Osteocyte (in vitro differentiated cells): ENCODE measurements at regions not wholly inside any gene's neighbourhood (a gene's known extent, or its start where the extent isn't known, plus 50 kb on each side); places are given as distances from the start of the nearest gene placed in this dataset.

ENCODE experiments used
- DNase-seq: peaks from one replicate; pipeline ENCODE4 v3.0.0; 2021; ENCODE audit warnings: mixed read lengths; ENCODE audit not compliant: unreplicated experiment; ENCODE audit errors: extremely low spot score
- H3K27ac Mint-ChIP-seq: one replicate; pipeline ENCODE4 v1.8.0; 2021; ENCODE audit warnings: mild to moderate bottlenecking, mixed read lengths; ENCODE audit not compliant: unreplicated experiment
- H3K27me3 Mint-ChIP-seq: one replicate; pipeline ENCODE4 v1.8.0; 2021; ENCODE audit warnings: mixed read lengths; ENCODE audit not compliant: unreplicated experiment
- H3K36me3 Mint-ChIP-seq: one replicate; pipeline ENCODE4 v1.8.0; 2021; ENCODE audit warnings: mixed read lengths; ENCODE audit not compliant: unreplicated experiment
- H3K4me1 Mint-ChIP-seq: one replicate; pipeline ENCODE4 v1.8.0; 2021; ENCODE audit warnings: mixed read lengths; ENCODE audit not compliant: unreplicated experiment
- H3K4me3 Mint-ChIP-seq: one replicate; pipeline ENCODE4 v1.8.0; 2021; ENCODE audit warnings: mild to moderate bottlenecking, moderate library complexity, mixed read lengths; ENCODE audit not compliant: unreplicated experiment
- H3K9me3 Mint-ChIP-seq: one replicate; pipeline ENCODE4 v1.8.0; 2021; ENCODE audit warnings: mixed read lengths; ENCODE audit not compliant: unreplicated experiment
- CTCF ChIP-seq: fragments of 200-600 bp; sonication (generic); IDR thresholded peaks from 2 replicates; pipeline ENCODE4 v1.5.0; 2021; ENCODE audit warnings: antibody characterized with exemption, mild to moderate bottlenecking, moderate library complexity

- peaks cover 31% of the 10 kb centered on the region for H3K27me3 Mint-ChIP-seq
- H3K4me3 Mint-ChIP-seq: no peak overlapping the region
- no peak for DNase-seq
- H3K4me1 Mint-ChIP-seq: peaks cover 5% of the 10 kb centered on the region
- H3K27ac Mint-ChIP-seq: no peak overlapping the region
- H3K9me3 Mint-ChIP-seq: no peaks in the 10 kb centered on the region
- TF ChIP-seq CTCF: peak; percentile 33
- no peaks in the 10 kb centered on the region for H3K36me3 Mint-ChIP-seq
Measured at GRCh38 chr7:155405399-155406318, 52.3 kb upstream of the EN2 start.

- H3K36me3 Mint-ChIP-seq: no peaks in the 10 kb centered on the region
- peaks cover 20% of the 10 kb centered on the region for H3K27me3 Mint-ChIP-seq
- H3K27ac Mint-ChIP-seq: no peak overlapping the region
- DNase-seq: no peak
- peaks cover 5% of the 10 kb centered on the region for H3K4me1 Mint-ChIP-seq
- no peaks in the 10 kb centered on the region for H3K9me3 Mint-ChIP-seq
- no peak overlapping the region for H3K4me3 Mint-ChIP-seq
- TF ChIP-seq CTCF: no peak
Measured at GRCh38 chr7:155407799-155408198, 50.1 kb upstream of the EN2 start.
